GM21529 (cell line): ENCODE measurements at regions not wholly inside any gene's neighbourhood (a gene's known extent, or its start where the extent isn't known, plus 50 kb on each side); places are given as distances from the start of the nearest gene placed in this dataset.
A peak's percentile ranks its signal among the peaks of the same experiment; 100 is the strongest.
"Not testable (repeated sequence)": the region's sequence is repeated elsewhere in the genome, so short reads cannot be mapped to it uniquely, and the experiment has no call there.

Source experiments
- ATAC-seq: cut with Tn5 transposase; IDR thresholded peaks from one replicate; pipeline ENCODE4 v1.9.1; 2021; ENCODE audit not compliant: unreplicated experiment

DNA sequence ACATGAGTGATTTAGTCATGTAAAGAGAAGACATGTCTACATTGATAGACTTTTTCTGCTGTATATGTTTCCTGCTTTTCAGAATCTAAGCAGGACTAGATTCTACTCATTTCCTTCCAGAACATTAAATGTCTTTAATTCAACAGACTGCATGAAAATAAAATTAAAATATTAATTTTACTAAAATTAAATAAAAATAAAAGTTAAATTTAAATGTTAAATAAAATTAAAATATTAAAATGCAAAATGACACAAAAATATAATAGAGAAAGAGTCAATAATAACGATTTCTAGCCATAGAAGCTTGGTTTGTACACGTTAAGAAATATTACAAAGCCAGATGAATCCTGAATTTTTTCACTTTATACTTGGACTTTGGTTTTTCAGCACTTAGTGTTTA, 552.8 kb upstream of the NR5A2 start:
- no peak for ATAC-seq

DNA sequence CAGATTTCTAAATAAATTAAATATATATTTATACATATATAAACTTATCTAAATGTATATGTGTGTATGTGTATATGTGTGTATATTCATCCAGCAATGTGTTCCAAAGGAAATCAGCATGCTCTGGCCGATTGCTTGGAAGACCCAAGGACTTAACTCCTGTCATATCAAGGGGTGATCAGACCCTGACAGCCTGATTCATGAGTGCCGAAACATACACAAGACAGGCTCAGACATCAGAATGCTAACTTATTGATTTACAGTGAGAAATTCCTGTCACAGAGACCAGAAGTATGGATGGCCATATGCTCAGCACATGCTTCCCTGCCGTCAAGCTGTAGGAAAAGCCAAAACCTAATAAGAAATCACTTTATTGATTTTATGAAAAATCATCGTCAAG, 545.1 kb upstream of the NR5A2 start:
- no peak for ATAC-seq

DNA sequence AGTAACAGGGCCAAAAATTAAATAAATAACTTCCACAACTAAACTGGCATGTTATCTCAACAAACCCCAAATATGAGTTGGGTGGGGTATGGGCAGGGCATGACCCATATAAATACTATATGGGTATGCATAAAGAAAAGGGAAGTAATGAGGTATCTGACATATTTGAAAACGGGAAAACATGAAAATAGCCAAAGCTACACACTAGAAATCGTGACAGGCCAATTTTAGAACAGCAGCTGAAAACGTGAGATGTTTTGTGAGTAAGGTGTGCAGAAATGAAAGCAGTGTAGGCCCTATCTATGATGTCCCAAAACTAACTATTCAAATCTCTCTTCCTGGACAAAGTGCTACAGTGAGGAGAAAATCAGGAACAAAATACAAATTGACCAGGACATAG, 537.9 kb upstream of the NR5A2 start:
- peak; percentile 59 for ATAC-seq

DNA sequence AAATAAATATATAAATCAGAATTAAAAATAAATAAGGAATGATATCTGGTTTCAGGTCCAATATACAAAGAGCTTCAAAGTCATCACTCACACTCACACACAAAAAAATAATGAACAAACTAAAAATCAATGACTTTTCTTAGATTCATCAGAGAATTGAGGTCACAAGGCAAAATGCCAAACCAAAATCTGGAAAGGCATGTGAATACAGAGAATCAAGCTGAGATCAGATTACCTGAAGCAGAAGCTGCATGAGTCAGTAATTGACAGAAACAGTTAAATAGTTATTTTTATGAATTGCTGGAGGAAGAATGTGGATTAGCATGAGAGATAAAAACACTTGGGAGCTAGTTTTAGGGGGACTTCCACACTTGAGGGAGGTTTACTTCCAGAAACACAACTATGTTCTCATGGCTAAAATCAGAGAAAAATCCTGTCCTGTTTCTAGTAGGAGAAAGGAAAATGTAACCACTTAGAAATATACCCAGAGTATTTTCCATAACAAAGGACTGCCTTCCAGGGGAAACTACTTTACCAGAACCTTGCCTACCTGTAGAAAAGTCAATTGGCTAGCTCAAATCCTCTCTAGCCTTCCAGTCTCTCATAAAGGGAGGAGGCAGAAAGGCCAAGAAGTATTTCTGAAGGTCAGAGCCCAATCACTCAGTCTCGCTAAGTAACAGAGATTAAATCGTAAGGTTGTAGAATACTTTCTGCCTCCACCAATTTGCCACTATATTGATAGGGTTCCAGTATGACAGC, 536.6 kb upstream of the NR5A2 start:
- ATAC-seq: no peak

DNA sequence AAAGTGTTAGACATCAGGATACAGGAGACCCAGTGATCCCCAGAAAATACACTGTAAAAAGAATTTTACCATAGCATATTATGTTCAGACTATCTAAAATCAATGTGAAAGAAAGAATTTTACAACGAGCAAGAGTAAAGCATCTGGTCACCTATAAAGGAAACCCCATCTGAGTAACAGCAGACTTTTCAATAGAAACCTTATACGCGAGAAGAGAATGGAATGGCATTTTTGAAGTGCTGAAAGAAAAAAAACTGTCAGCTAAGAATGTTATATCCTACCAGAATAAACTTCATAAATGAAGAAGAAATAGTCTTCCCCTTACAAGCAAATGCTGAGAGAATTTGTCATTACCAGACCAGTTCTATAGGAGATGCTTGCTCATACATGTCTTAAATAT, 532.1 kb upstream of the NR5A2 start:
- no peak for ATAC-seq

DNA sequence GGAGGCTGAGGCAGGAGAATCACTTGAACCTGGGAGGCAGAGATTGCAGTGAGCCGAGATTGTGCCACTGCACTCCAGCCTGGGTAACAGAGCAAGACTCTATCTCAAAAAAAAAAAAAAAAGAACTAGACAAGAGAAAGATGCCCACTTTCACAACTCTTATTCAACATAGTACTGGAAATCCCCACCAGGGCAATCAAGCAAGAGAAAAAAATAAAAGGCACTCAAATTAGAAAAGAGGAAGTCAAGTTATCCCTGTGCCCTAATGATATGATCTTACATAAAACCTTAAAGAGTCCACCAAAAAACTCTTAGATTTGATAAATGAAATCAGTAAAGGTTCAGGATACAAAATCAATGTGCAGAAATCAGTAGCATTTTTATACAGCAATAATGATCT, 528.7 kb upstream of the NR5A2 start:
- peak; percentile 74 for ATAC-seq

DNA sequence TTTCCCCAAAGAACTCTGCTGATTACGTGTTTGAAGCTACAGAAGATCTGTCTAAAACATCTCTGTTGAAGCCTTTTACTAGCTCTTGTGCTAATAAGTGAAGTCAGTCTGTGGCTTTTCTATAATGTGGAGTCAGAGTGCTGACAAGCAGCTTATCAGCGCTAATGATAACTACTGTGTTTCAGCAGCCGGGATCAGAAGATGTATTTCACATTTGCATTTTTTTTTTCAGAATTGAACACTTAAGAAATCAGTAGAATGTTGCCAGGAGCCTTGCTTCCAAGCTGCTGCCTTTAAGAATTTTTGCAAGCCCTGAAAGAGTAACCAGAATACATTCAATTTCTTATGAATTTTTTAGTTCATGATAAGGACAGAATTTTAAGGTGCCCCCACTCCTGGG, 519.4 kb upstream of the NR5A2 start:
- no peak for ATAC-seq

DNA sequence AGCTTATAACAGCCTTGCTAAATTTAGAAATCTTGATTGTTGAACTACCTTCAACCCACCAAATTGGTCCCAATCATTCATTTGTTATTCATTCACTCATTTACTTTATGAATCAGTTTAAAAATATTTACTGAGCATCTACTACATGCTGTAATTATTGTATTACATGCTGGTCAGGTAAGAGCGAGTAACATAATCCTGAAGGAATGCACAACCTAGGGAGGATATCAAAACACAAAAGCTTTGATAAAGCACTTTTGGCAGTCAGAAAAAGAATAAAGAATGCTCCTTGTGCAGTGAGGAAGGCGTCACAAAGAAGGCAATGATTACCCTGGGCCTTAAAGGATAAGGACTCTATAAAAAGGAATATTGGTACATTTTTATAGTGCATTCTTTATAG, 518.9 kb upstream of the NR5A2 start:
- no peak for ATAC-seq

DNA sequence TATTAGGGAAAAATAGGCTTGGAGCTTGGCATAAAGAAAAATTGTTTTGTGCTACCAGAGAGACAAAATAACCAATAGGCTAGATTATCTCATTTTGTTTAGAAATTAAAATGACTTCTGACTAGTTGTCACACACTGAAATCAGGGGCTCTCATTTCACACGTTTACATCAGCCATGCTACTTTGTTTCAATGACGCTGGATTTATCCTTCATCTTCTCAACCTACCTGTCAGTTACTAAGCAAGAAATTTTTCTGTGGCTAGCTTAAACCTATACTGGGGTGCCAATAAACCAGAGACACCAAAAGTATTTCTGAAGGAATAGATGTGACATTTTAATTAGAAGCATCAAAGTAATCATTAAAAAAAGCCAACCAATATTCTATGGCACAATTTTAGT, 518.1 kb upstream of the NR5A2 start:
- ATAC-seq: no peak

DNA sequence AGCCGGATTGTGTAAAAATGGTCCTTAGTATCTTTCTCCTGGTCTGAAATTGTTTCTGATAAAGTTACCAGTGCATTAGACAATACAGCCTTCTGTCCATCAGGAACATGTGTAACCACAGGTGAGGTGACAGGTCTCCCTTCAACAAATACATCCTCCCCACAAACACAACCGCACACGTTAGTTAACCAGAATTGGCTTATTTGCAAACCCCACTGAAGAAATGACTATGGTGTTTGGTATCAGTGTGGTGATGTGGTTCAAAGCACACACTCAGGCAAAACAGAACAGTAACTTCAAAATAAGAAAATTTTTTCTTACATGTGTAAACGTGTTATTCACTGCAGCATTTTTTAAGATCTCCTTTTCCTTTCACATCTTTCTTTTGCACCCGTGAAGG, 517.2 kb upstream of the NR5A2 start:
- ATAC-seq: peak; percentile 88

DNA sequence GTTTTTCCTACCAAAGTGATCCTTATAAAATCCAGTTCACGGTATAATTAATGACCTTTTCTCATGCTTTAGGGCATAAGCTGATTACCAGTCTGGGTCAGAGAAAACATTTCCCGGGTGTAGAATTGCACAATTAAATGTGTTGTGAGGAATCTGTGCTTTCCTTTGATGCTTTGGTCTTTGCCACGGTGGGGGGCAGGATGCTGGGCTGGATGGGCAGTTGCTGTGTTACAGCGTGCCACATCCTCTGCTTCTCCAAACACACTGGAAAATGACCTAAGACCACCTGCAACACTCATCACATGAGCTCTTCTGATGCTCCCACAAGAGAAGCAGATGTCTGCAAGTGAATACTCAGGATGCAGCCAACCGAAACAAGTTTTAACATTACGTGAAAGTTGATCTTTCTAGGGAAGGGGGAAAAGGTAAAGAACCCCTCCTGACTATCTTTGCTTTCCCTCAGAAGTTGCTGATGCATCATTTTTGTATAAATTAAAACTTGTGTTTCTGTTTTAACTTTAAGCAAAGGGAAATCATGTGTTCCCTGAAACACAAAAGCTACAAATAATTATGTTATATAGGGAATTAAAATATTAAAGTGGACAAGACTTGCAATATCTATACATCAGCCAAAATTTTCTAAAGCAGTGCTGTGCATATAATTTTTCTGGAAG, 515.3 kb upstream of the NR5A2 start:
- ATAC-seq: no peak

DNA sequence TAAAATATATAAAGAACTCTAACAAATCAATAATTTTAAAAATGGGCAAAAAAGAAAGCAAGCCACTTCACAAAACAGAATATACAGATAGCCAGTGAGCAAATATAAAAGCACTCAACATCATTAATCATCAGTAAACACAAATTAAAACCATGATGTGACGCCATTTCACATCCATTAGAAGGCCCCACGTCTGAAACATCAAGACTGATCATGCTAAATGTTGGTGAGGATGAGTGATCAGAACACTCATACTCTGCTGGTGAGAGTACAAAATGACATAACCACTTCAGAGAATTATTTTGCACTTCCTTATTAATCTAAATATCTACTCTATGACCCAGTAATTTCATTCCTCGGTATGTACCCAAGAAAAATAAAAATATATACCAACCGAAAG, 512.2 kb upstream of the NR5A2 start:
- no peak for ATAC-seq

DNA sequence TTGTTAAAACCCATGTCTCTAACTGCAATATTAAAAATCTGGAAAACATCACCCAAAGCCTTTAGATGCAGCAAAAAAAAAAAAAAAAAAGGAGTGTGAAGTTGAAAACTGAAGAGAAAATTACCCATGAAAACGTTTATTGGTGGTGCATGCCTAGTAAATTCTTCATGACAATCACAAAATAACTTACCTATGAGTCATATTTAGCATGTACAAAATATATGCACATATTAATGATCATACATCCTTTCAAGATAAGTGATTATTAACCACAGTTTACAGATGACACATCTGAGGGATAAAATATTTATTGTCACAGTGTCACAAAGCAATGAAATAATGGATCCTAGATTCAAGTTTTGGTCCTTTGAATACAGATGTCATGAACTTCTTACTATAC, 505.2 kb upstream of the NR5A2 start:
- ATAC-seq: no peak

DNA sequence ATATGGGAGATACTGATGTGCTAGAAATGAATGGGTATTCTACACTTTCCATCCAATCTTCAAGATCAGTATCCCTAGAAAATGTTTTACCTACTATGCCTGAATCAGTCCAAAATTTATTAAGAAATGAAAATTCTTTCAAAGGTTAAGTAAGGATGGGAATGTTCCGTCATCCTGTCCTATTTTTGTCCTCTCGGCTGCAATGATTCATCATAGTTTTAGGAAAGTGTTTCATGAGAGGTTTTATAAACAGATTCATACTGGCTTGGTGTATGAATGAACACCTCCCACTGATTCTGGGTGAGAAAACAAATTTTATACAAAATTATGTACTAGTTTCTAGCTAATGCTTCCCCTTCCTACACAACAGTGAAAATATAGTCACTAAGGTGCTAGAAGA, 504.6 kb upstream of the NR5A2 start:
- ATAC-seq: no peak

DNA sequence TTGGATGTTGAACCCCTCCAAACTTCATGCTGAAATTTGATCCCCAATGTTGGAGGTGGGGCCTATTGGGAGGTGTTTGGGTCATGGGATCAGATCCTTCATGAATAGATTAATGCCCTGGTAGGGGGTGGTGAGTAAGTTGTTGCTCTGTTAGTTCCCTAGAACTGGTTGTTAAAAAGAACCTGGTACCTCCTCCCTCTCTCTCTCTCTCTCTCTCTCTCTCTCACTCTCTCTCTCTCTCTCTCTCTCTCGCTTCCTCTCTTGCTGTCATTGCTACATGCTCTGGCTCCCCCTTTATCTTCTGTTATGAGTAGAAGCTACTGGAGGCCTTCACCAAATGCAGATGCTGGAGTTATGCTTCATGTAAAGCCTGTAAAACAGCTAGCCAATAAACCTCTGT, 498.2 kb upstream of the NR5A2 start:
- no peak for ATAC-seq

DNA sequence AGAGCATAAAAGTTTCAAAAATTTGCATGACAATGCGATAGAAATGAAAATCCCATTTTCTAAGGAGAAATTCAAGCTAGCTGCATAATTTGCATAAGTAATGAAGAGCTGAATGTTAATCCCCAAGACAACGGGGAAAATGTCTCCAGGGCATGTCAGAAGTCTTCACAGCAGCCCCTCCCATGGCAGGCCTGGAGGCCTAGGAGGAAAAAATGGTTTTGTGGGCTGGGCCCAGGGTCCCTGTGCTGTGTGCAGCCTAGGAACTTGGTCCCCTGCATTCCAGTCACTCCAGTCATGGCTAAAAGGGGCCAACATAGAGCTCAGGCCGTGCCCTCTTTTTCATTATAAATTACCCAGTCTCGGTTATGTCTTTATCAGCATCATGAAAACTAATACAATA, 494.1 kb upstream of the NR5A2 start:
- ATAC-seq: not testable (repeated sequence)

DNA sequence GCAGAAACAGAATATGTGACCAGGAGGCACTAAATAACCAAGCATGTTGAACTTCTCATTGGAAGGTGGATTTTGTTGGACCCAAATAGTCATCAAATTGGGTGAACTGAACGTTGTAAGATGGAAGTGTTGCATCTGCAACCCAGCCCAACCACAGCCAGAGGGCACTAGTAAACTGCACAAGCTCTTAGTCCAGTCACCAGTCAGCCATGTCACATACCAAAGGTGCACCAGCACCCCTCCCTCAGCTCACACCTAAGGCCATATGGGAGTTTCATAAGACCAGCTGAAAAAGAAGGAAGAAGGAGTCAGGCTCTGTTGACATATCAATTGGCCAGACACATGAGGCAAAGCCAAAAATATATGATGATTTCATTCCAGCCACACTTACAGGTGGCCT, 481.7 kb upstream of the NR5A2 start:
- no peak for ATAC-seq

DNA sequence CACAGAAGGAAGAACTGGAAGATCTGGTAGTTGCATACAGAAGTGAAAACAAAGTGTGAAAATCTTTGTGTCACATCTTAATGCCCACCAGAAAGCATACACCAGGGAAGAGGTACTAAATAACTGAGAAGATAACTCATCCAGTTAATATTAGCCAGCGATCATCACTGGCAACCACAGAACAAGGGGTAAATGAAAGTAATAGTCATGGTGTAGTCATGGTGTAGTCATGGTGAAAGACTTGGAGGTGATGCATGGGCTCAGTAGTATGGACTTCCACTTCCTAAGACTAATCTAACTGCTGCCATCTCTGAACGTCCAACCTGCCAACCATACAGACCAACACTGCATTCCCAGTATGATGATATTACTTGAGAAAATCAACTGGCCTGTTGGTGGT, 481.2 kb upstream of the NR5A2 start:
- ATAC-seq: no peak

DNA sequence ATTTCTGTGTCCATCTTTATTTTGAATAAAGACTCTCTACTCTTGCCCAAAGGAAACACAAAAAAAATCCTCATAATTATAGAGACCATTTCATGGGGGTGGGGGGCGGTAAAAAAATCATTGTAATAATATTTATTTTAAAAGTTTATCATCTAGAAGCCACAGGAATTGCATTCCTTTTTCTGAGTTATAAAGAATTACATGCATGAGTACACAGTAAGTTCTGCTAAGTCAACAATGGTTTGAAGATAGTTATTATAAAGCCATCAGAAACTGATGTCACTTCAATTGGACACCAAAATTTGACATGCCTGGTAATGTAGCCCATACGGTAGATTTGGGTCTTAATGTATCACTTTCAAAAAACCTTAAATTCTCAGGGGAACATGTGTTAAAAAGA, 478.1 kb upstream of the NR5A2 start:
- no peak for ATAC-seq

DNA sequence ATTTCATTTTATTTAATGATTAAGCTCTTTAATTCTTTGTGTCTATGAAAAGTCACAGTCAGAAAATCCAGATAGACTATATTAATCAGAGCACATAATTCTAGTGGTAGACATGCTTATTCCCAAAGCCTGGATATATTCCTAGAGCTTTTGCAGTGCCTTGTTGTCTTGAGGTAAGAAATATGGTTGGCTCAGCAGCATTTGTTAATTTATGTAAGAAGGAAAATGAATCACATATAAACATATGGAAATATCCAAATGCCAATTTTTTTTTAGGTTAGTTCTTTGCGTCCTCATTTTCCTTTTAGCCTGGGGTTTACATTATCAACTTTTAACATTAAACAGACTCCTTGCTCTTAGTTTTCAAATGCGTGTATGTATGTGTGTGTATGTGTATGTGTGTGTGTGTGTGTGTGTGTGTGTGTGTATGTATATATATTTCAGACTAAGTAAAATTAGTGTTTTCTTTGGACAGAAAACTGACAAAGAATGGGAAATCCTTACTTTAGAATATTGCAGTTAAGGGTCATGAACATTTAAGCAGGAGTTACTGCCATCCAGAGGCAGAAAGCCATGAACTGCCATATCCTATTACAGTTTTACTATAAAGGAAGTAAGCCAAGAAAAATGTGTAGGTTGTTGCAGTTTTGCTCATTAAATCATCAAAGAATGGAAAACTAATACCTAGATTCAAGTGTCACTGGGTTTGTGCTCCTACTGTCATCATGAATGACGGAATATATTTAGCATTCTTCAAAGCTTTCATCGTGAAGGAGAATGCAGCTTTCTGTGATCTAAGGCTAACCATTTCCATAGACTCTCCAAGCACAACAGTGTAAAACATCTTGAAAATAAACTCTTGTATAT, 477.1 kb upstream of the NR5A2 start:
- ATAC-seq: no peak

DNA sequence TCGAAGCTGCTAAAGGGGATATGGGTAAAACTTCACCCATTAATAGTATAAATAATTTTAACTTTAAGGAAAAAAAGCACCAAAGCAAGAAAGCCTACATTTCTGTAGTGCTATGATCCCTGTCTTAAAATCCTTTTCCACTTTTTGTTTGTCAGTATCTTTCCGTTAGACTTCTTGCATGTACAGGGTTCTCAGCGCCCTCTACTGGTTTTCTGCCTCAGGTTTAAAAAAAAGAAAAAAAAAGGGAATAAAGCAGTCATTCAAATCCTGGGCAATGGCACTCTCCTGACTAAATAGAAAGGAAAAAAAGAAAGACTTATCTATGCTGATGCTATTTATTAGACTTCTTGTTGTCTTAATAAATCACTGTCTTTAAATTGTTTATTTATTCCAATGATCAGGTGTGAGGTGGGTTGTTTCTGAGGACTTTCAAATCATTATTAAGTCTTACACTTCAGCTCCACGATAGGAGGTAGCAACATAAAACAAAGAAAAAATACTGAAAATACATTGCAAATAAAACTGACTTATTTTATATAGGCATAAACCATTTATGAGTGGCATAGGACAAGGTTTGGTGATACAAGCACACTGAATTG, 475.4 kb upstream of the NR5A2 start:
- ATAC-seq: no peak

DNA sequence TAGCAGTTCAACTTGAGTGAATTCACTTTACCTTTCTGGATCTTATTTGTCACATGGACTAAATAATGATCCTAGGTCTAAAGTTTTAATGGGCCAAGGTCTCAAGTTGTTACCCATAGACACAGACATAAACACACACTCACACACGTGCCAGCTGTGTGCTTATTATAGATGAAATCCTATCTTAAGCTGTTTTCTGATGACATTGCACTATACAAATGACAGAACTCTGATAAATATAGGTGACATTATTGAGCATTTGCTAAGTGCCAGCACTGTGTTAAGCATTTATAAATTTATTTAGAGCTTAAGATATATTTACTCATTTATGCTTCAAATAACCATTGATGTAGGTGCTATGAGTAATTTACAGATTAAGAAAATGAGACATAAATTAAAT, 474.4 kb upstream of the NR5A2 start:
- no peak for ATAC-seq
